Activated naive CD8-positive, alpha-beta T cell (primary cell): ENCODE measurements at regions not wholly inside any gene's neighbourhood (a gene's known extent, or its start where the extent isn't known, plus 50 kb on each side); places are given as distances from the start of the nearest gene placed in this dataset.

Source experiments
- H3K27ac Mint-ChIP-seq: one replicate; pipeline ENCODE4 v1.8.0; 2021; ENCODE audit warnings: mixed read lengths
- H3K27me3 Mint-ChIP-seq: one replicate; pipeline ENCODE4 v1.8.0; 2021; ENCODE audit warnings: mixed read lengths
- H3K36me3 Mint-ChIP-seq: one replicate; pipeline ENCODE4 v1.8.0; 2021; ENCODE audit warnings: mixed read lengths
- H3K4me1 Mint-ChIP-seq: one replicate; pipeline ENCODE4 v1.8.0; 2021; ENCODE audit warnings: low read depth, mixed read lengths
- H3K4me3 Mint-ChIP-seq: one replicate; pipeline ENCODE4 v1.8.0; 2021; ENCODE audit warnings: mild to moderate bottlenecking, mixed read lengths
- H3K9me3 Mint-ChIP-seq: one replicate; pipeline ENCODE4 v1.8.0; 2021; ENCODE audit warnings: low read depth, mixed read lengths

DNA sequence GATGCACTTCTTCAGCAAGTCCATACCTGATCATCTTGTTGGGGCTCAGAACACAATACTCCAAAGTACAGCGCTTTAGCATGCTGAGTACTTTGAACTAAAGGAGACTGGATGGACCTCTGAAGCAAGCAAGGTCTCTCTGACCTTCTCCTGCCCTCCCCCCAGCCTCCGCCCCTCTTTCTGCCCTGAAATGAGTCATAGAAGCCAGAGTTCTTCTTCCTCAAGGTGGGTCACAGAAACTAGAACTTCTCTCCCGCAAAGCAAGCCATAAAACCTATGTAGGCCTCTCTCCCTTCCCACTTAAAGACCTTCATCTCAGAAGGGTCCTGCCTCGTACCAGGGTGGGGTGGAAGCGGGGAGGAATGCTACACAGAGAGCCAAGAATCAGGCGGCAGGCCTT, 230.5 kb upstream of the PROK2 start:
- Mint-ChIP-seq H3K4me1 (no peaks in the 10 kb centered on the region), H3K36me3 (no peaks in the 10 kb centered on the region), H3K27ac (no peak overlapping the region), H3K27me3 (no peaks in the 10 kb centered on the region), H3K4me3 (no peak overlapping the region), H3K9me3 (no peaks in the 10 kb centered on the region)

DNA sequence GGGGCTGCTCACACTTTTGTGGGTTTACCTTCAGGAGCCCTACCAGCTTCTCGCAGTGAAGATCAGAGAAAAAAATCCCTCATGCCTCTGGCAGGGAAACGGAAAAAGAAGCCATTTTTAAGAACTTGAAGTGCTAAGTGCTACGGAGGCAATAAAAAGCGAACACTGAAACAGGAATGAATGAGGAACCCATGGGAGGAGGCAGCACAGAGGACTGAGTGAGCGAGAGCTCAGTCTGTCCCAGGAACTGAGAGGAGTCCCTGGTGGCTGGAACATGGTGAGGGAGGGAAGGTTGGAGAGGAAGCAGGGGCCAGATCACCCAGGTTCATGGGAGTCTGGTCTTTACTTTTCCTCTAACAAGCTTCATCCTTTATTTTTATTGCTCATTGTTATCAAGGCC, 228.1 kb upstream of the PROK2 start:
- H3K4me1 Mint-ChIP-seq, result no peaks in the 10 kb centered on the region
- no peaks in the 10 kb centered on the region for H3K9me3 Mint-ChIP-seq
- H3K27me3 Mint-ChIP-seq, result no peaks in the 10 kb centered on the region
- no peak overlapping the region for H3K27ac Mint-ChIP-seq
- no peaks in the 10 kb centered on the region for H3K36me3 Mint-ChIP-seq
- no peak overlapping the region for H3K4me3 Mint-ChIP-seq

DNA sequence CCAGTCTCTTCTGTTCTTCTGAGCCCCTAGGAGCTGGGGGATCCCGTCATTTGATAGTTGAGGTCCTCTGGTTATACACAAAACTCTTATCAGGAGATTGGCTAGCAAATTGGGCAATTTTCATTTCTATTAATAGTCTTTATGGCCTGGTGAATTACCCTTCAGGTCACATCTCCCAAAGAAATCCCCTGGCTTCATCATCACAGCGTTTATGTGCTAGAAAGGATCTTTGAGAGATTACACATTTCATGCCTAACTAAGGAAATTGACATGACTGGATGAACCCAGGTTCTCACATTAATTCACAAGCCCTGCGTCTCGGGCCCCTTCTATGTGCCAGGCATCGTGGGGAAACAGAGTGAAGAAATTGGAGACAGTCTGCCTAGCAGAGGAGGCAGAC, 227.4 kb upstream of the PROK2 start:
- Mint-ChIP-seq H3K4me3 (no peak overlapping the region), H3K4me1 (no peaks in the 10 kb centered on the region), H3K27ac (no peak overlapping the region), H3K27me3 (no peaks in the 10 kb centered on the region), H3K9me3 (no peaks in the 10 kb centered on the region), H3K36me3 (no peaks in the 10 kb centered on the region)

DNA sequence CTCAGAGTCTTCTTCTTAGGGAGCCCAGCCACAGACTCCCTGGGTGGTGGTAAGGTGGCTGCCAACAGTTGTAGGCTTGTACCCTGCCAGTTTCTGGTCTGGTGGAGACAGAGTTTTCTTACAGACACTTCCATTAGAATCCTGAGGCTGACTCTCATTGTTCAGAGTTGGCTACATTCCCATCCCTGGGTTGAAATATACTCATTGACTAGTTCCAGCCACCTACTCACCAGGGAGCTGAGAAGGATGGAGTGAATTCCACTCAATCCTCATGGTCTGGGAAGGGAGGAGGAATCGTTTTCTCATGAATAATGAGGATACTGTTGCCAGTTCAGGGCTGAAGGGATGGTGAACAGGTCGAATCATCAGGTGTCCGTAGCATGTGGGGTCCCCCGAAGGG, 226.5 kb upstream of the PROK2 start:
- H3K9me3 Mint-ChIP-seq, result no peaks in the 10 kb centered on the region
- H3K4me3 Mint-ChIP-seq, result no peak overlapping the region
- no peaks in the 10 kb centered on the region for H3K27me3 Mint-ChIP-seq
- no peaks in the 10 kb centered on the region for H3K4me1 Mint-ChIP-seq
- H3K27ac Mint-ChIP-seq, result no peak overlapping the region
- no peaks in the 10 kb centered on the region for H3K36me3 Mint-ChIP-seq

DNA sequence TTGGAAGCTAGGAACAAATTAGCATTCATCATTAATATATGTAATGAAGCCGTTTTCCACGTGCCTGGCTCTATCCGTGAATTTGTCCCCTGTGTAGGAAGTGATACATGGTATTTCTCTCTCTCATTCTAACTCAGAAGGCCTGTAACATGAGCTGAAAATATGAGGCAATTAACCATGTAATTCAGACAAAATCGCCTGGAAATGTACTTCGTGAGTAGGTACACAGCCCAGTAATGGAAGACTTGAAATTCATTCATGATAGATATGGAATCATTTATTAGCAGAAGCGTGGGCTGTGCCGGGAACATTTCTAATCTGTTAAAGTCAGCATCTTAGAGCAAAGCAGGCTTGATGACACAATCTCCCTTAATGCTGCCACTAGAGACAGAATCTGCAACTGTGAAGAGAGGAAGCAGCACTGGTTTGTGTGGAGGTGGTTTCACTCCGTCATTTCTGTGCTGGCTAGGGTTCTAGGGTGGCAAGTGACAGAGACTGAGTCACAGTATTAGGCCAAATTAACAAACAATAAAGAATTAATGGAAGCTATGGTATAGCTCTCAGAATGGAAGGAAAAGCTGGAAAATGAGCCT, 225.0 kb upstream of the PROK2 start:
- Mint-ChIP-seq H3K36me3 (no peaks in the 10 kb centered on the region), H3K9me3 (no peaks in the 10 kb centered on the region), H3K4me3 (no peak overlapping the region), H3K4me1 (no peaks in the 10 kb centered on the region), H3K27ac (no peak overlapping the region), H3K27me3 (no peaks in the 10 kb centered on the region)

DNA sequence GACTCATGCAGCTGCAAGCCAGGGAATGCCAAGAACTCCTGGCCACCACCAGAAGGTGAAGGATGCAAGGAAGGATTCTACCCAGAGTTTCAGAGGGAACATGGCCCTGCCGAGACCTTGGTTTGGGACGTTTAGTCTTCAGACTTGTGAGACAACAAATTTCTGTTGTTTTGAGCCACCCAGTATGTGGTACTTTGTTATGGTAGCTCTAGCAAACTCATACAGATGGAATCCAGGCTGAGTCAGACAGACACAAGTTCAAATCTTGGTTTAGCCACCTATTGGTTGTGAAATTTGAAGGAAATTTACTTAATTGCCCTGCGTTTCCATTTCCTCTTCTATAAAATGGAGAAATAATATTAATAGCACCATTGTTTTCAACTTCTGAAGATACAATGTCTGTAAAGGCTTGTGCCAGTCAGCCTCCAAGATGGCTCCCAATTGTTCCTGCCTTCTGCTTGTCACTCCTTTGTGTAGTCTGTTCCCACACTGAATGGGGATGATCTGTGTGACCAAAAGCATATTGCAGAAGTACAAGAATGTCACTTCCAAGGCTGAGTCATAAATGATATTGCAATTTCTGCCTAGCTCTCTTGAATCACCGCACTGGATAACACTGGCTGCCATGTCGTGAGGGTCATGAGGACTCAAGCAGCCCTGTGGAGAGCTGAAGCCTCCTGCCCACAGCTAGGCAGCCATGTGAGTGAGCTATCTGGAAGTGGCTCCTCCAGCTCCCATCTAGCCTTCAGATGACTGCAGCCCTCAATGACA, 223.5 kb upstream of the PROK2 start:
- Mint-ChIP-seq H3K27ac (no peak overlapping the region), H3K4me1 (no peaks in the 10 kb centered on the region), H3K27me3 (no peaks in the 10 kb centered on the region), H3K9me3 (no peaks in the 10 kb centered on the region), H3K4me3 (no peak overlapping the region), H3K36me3 (no peaks in the 10 kb centered on the region)

DNA sequence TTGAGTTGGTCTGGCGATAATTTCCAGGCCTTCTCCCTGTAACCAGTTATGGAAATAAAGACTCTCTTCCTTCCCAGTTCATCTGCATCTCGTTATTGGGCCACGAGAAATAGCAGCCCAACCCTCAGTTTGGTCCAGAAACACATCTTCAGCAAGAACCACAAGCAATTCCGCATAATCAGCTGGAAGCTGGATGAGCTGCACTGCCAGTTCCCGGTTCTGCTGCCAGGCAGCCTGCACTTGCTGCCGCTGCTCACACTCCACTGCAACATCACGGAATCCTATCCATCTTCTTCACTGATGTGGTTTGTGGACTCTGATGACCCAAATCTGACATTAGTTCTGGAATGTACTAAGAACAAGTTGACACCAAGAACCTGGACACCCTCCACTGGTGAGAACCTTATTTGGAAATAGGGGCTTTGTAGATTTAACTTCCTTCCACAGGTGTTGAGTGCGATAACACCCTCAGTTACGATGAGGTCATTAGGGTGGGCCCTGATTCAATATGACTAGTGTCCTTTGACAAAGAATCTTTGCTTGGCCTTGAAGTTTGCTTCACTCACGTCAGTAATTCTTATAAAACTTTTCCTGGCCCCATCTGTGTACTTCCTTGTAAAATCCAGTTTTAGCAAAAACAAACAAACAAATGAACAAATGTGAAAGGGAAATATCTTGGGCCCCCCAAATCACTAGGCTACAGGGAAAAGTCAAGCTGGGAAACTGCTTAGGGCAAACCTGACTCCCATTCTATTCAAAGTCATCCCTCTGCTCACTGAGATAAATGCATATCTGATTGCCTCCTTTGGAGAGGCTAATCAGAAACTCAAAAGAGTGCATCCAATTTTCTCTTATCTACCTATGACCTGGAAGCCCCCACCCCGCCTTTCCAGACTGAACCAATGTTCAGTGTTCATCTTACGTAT, 221.9 kb upstream of the PROK2 start:
- no peak overlapping the region for H3K27ac Mint-ChIP-seq
- H3K36me3 Mint-ChIP-seq, result no peaks in the 10 kb centered on the region
- H3K27me3 Mint-ChIP-seq, result no peaks in the 10 kb centered on the region
- no peak overlapping the region for H3K4me3 Mint-ChIP-seq
- H3K9me3 Mint-ChIP-seq, result no peaks in the 10 kb centered on the region
- H3K4me1 Mint-ChIP-seq, result no peaks in the 10 kb centered on the region

DNA sequence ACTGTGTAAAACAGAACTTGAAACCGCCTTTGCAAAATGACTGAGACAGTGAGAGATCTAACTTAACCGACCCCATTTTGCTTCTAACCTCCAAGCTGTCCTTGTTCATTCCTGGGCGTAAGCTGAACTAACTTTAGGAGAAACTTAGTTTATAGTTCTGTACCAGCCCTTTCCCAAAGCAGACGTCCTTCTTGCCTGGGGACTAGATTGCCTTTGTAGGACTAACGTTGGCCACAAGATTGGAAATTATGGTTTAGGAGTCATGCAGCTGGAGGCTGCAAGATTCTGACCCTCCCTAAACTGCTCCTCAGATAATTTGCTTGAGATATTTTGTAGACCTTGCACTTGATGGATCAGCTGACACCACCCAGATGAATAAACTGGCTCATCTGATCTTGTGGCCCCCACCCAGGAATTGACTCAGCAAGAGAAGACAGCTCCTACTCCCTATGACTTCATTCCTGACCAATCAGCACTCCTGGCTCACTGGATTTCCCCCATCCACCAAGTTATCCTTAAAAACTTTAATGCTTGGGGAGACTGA, 219.9 kb upstream of the PROK2 start:
- H3K9me3 Mint-ChIP-seq, result no peaks in the 10 kb centered on the region
- no peaks in the 10 kb centered on the region for H3K4me1 Mint-ChIP-seq
- no peak overlapping the region for H3K27ac Mint-ChIP-seq
- H3K4me3 Mint-ChIP-seq, result no peak overlapping the region
- H3K27me3 Mint-ChIP-seq, result no peaks in the 10 kb centered on the region
- H3K36me3 Mint-ChIP-seq, result no peaks in the 10 kb centered on the region

DNA sequence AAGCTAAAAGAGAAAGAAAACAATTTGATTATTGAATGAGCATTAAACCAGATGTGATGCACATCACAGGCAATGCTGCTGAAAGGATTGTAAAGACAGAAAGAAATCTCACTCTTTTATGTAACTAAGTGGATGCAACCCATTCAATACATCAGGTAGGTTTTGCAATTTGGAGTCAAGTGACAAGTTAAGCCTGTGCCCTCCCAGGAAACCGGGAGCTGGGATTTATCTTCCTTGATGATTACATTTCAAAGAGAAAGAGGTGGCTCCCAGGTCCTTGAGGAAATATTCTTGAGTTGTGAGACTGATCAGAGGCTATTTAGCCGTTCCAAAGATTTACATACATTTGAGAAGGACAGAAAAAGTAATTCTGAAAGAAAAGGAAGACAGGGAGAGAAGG, 219.0 kb upstream of the PROK2 start:
- Mint-ChIP-seq H3K4me3 (no peak overlapping the region), H3K4me1 (no peaks in the 10 kb centered on the region), H3K9me3 (no peaks in the 10 kb centered on the region), H3K27ac (no peak overlapping the region), H3K27me3 (no peaks in the 10 kb centered on the region), H3K36me3 (no peaks in the 10 kb centered on the region)

DNA sequence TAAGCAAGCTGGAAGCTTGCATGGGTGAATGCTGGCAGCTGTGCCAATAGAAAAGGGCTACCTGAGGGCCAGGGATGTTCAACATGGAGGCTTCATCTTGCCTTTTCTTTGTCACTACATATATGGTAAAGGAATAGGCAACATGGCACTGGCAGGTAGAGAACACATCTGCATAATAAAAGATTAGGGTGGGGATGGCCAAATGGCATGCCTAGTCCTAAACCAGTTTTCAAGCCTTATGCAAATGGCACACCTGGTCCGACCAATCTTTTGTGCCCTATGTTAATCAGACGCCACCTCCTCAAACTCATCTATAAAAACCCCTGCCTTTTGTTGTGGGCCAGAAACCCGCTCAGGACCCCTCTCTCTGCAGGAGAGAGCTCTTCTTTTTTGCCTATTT, 216.8 kb upstream of the PROK2 start:
- Mint-ChIP-seq H3K4me3 (no peak overlapping the region), H3K27ac (no peak overlapping the region), H3K9me3 (no peaks in the 10 kb centered on the region), H3K36me3 (no peaks in the 10 kb centered on the region), H3K27me3 (peaks cover 1% of the 10 kb centered on the region), H3K4me1 (no peaks in the 10 kb centered on the region)

DNA sequence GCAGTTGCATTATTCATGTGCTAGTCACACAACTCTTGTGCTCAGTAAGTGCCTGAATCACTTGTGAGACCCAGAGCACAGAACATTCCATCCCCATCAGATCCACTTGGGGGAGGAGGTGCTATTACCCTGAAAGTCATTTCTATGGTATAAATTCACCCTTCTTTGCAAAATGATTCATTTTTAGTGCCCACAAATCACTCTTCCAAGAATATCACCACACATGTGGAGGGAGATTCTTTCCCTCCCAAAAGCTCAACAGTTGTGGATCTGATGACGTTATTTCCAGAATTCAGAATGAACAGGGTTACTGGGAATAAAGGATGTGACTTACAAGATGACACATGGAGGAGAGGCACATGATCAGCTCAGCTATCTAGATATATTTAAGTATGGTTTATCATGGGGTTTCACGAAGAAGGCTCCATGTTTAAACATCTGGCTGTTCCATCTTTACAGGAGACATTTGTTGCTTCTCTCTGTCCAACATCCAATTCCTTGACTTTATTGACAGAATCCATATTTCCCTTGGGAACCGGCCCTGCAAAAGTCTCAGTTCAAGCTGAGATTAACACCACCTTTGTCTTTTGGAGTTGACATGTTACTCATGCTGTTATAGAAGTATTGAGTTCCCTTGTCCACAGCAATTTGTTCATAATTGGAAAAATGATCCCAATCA, 214.2 kb upstream of the PROK2 start:
- no peaks in the 10 kb centered on the region for H3K36me3 Mint-ChIP-seq
- H3K27me3 Mint-ChIP-seq, result peaks cover 4% of the 10 kb centered on the region
- no peaks in the 10 kb centered on the region for H3K9me3 Mint-ChIP-seq
- no peak overlapping the region for H3K4me3 Mint-ChIP-seq
- no peaks in the 10 kb centered on the region for H3K4me1 Mint-ChIP-seq
- H3K27ac Mint-ChIP-seq, result no peak overlapping the region

DNA sequence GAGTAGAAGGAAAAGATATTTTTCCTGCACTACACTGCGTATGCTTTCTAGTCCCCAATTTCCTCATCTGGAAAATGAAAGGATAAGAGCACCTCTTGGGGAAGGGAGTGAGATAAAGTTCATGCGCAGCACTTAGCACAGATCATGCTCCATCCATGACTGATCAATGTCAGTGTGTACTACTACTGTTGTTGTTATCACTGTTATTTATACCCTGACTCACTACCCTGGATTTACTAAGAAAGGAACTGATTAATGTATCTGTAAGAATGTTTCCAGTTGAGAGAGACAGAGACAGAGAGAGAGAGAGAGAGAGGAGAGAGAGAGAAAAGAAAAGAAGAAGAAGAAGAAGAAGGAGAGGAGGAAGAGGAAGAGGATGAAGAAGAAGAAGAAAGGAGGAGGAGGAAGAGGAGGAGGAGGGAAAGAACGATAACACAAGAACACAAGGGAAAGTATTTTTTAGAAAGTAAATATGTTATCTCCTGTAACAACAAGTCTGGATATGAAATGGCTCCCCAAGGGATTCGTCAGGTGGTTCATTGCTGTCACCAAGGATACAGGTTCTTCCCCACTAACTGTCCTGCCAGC, 212.2 kb upstream of the PROK2 start:
- Mint-ChIP-seq H3K9me3 (no peaks in the 10 kb centered on the region), H3K4me1 (no peaks in the 10 kb centered on the region), H3K36me3 (no peaks in the 10 kb centered on the region), H3K27me3 (peaks cover 4% of the 10 kb centered on the region), H3K27ac (no peak overlapping the region), H3K4me3 (no peak overlapping the region)

DNA sequence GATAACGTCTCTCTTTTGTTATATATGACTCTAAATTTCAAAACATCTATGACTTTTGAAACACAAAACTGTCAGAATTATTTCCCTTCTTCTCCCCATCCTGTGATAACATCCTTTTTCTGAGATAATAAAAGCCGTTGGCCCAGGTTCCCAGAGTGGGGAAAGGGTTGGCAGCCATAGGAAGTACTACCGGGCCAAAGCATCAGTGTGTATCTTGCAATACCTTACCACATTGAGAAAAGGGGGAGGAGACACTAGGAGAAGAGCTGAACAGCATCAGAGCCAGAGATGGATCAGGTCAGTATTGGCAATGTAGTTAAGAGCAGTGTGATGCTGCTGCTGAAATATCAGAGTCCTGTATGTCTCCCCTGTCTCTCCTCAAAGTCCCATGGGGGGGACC, 210.0 kb upstream of the PROK2 start:
- Mint-ChIP-seq H3K9me3 (peaks cover 5% of the 10 kb centered on the region), H3K27ac (no peak overlapping the region), H3K36me3 (no peaks in the 10 kb centered on the region), H3K27me3 (peaks cover 4% of the 10 kb centered on the region), H3K4me1 (peaks cover 4% of the 10 kb centered on the region), H3K4me3 (no peak overlapping the region)

DNA sequence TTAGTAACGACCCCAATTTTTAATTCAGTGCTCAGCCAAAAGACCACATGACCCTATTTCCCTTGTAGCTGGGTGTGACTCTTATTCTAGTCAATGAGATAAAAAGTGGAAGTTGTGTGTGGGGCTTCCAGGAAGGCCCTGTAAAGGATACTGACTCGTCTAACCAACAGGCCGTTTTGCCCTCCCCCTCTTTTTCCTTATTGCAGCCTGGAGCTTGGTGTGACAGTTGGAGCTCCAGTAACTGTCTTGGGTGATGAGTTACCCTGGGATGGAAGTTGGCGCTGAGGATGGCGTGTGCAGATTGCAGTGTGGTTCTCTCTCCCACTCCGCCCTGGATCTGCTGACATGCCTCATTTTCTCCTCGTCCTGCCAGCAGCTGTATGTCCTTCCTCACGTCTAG, 209.3 kb upstream of the PROK2 start:
- Mint-ChIP-seq H3K4me1 (peaks cover 4% of the 10 kb centered on the region), H3K36me3 (no peaks in the 10 kb centered on the region), H3K27ac (no peak overlapping the region), H3K9me3 (peaks cover 5% of the 10 kb centered on the region), H3K4me3 (no peak overlapping the region), H3K27me3 (peaks cover 4% of the 10 kb centered on the region)
